GM20000 (cell line): ENCODE measurements at regions not wholly inside any gene's neighbourhood (a gene's known extent, or its start where the extent isn't known, plus 50 kb on each side); places are given as distances from the start of the nearest gene placed in this dataset.

Experiments
- DNase-seq: peaks from one replicate; pipeline ENCODE4 v3.0.0; 2012; ENCODE audit warnings: low spot score
- CTCF ChIP-seq: IDR thresholded peaks from 2 replicates; pipeline ENCODE4 v1.5.1; 2012; ENCODE audit warnings: mild to moderate bottlenecking, control low read depth; ENCODE audit errors: extremely low read depth, missing control alignments

GRCh38 chrX:136975684-136976470 is 57.9 kb downstream of the GPR101 start:
- no peak for TF ChIP-seq CTCF
- DNase-seq = no peak

DNA sequence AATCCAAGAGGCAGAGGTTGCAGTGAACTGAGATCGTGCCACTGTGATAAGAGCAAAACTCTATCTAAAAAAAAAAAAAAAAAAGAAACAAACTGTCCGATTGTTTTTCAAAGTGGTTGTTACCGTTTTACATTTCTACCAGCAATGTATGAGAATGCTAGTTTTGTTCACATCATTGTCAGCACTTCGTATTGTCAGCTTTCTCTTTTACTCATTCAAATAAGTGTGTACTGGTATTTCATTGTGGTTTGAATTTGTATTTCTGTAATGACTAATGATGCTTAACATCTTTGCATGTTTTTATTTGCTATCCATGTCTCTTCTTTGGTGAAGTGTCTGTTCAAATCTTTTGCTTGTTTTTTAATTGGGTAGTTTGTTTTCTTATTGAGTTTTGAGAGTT is 65.8 kb downstream of the GPR101 start:
- TF ChIP-seq CTCF = no peak
- DNase-seq = no peak

GRCh38 chrX:136963973-136964372 is 69.8 kb downstream of the GPR101 start:
- DNase-seq = no peak
- TF ChIP-seq CTCF = no peak

- no peak for TF ChIP-seq CTCF
- DNase-seq = no peak
Measured at GRCh38 chrX:136961594-136962135, 72.1 kb downstream of the GPR101 start.

GRCh38 chrX:136954930-136955329 is 74.4 kb upstream of the RBMX start:
- DNase-seq = no peak
- TF ChIP-seq CTCF = no peak

- TF ChIP-seq CTCF = peak; percentile 66
- peak; percentile 43 for DNase-seq
Measured at GRCh38 chrX:136953867-136954787, 73.6 kb upstream of the RBMX start.

DNA sequence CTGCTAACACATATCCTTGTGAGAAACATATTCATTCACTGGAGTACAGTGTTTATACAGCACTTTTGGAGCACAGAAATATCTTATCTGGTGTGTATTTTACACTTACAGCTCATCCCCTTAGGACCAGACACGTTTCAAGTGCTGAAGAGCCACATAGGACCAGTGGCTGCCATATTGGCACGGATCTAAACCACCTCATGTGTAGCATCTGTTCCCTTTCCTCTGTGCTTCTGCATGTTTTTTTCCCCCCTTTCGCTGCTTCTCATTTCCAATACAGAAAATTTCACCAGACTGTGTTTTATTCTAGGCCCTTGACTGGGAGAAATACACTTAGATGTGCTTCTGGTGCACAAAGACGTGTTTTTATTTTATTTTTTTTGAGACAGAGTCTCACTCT is 69.7 kb upstream of the RBMX start:
- TF ChIP-seq CTCF = no peak
- no peak for DNase-seq
